Keratinocyte (primary cell): ENCODE measurements at regions not wholly inside any gene's neighbourhood (a gene's known extent, or its start where the extent isn't known, plus 50 kb on each side); places are given as distances from the start of the nearest gene placed in this dataset.

ENCODE experiments used
- DNase-seq: peaks from one replicate; pipeline ENCODE4 v3.0.0-alpha.2; 2011; ENCODE audit warnings: low read depth, missing footprints, low spot score
- FAIRE-seq: peaks from 2 replicates; lab custom pipeline; 2011; peaks lifted over from hg19 to GRCh38; lab: Jason Lieb, UNC
- H2AFZ ChIP-seq: 2 replicates; pipeline ENCODE4 v1.6.0; 2012; ENCODE audit warnings: low read length, control low read depth, inconsistent platforms; ENCODE audit not compliant: control insufficient read depth
- H3K27ac ChIP-seq: 2 replicates; pipeline ENCODE4 v1.5.1; 2011; ENCODE audit warnings: low read length; ENCODE audit not compliant: control insufficient read depth, insufficient read depth
- H3K27me3 ChIP-seq: 3 replicates; pipeline ENCODE4 v1.6.0; 2011; ENCODE audit warnings: low read length; ENCODE audit not compliant: control insufficient read depth, insufficient read depth; ENCODE audit errors: extremely low read depth
- H3K36me3 ChIP-seq, 2 experiments: 2 replicates in 1 of 2; 3 replicates in 1 of 2; pipeline ENCODE4 v1.5.1; 2011; ENCODE audit warnings: low read length in 2 of 2, mild to moderate bottlenecking in 1 of 2; ENCODE audit not compliant: control insufficient read depth in 2 of 2, insufficient read depth in 2 of 2; ENCODE audit errors: extremely low read depth in 1 of 2
- H3K4me1 ChIP-seq: 3 replicates; pipeline ENCODE4 v1.5.1; 2011; ENCODE audit warnings: low read length; ENCODE audit not compliant: control insufficient read depth, insufficient read depth; ENCODE audit errors: extremely low read depth
- H3K4me2 ChIP-seq: 3 replicates; pipeline ENCODE4 v1.6.0; 2011; ENCODE audit warnings: low read depth, low read length; ENCODE audit not compliant: control insufficient read depth, insufficient read depth; ENCODE audit errors: extremely low read depth
- H3K4me3 ChIP-seq, 3 experiments: fragments of 200-600 bp in 1 of 3; sonication (generic) in 1 of 3; 2 replicates in 2 of 3; 3 replicates in 1 of 3; pipeline ENCODE4 v1.5.1; 2011 to 2016; ENCODE audit warnings: low read length in 3 of 3, mild to moderate bottlenecking in 3 of 3, control low read depth in 2 of 3, inconsistent platforms in 1 of 3, low read depth in 1 of 3, mixed read lengths in 1 of 3, mixed run types in 1 of 3, moderate library complexity in 1 of 3; ENCODE audit not compliant: control insufficient read depth in 2 of 3, insufficient read depth in 2 of 3; ENCODE audit errors: extremely low read depth in 1 of 3
- H3K79me2 ChIP-seq: 2 replicates; pipeline ENCODE4 v1.6.0; 2012; ENCODE audit warnings: low read length; ENCODE audit not compliant: control insufficient read depth, insufficient read depth
- H3K9ac ChIP-seq: 3 replicates; pipeline ENCODE4 v1.6.0; 2011; ENCODE audit warnings: low read length; ENCODE audit not compliant: control insufficient read depth, insufficient read depth; ENCODE audit errors: extremely low read depth
- H3K9me1 ChIP-seq: 3 replicates; pipeline ENCODE4 v1.6.0; 2011; ENCODE audit warnings: low read length; ENCODE audit not compliant: control insufficient read depth, insufficient read depth; ENCODE audit errors: extremely low read depth
- H3K9me3 ChIP-seq: 2 replicates; pipeline ENCODE4 v1.5.1; 2012; ENCODE audit warnings: low read depth, low read length; ENCODE audit not compliant: control insufficient read depth
- H4K20me1 ChIP-seq: 3 replicates; pipeline ENCODE4 v1.6.0; 2011; ENCODE audit warnings: low read length; ENCODE audit not compliant: control insufficient read depth, insufficient read depth; ENCODE audit errors: extremely low read depth
- EZH2 ChIP-seq: IDR thresholded peaks from one replicate; pipeline ENCODE4 v1.6.1; 2012; ENCODE audit warnings: inconsistent platforms, mild to moderate bottlenecking, low read length, moderate library complexity
- dilution Hi-C: fragments of 300-500 bp; cut with MboI; formaldehyde crosslinking; loops from one replicate; pipeline ENCODE4 v1.7.0; 2020; ENCODE audit warnings: low sequenced_read_pairs; ENCODE audit not compliant: extremely low pct_ligation_motif_present
- TF ChIP-seq, protein P1 (sequence below), 3 experiments: IDR thresholded peaks in 1 of 3; conservative IDR thresholded peaks in 1 of 3; optimal IDR thresholded peaks in 1 of 3; 2 replicates in 2 of 3; 3 replicates in 1 of 3; pipeline versions ENCODE3 to v1.5.1; 2011; ENCODE audit warnings: low read length in 3 of 3, mild to moderate bottlenecking in 3 of 3, moderate library complexity in 2 of 3, control low read depth in 1 of 3, inconsistent platforms in 1 of 3; ENCODE audit not compliant: insufficient read depth in 2 of 3; ENCODE audit errors: extremely low read depth in 1 of 3

DNA sequence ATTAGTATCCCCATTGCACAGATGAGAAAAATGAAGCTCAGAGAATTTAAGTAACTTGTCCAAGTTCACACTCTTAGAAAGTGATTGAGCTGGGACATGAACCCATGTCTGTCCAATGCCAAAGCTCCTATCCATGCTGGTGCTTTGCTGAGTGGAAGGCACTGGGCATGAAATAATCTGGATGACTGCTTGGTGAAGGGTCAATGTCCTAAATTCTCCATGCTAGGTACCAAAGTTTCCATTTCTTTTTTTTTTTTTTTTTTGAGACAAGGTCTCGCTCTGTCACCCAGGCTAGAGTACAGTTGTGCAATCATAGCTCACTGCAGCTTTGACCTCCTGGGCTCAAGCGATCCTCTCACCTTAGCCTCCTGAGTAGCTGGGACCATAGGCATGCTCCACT, 153.6 kb upstream of the ERCC4 start:
- H3K79me2 ChIP-seq: no peaks in the 10 kb centered on the region
- no peak for DNase-seq
- H3K9me1 ChIP-seq: no peaks in the 10 kb centered on the region
- no peak overlapping the region for H3K27ac ChIP-seq
- H2AFZ ChIP-seq: no peak overlapping the region
- no peaks in the 10 kb centered on the region for H4K20me1 ChIP-seq
- no peak for FAIRE-seq
- no peaks in the 10 kb centered on the region for H3K27me3 ChIP-seq
- H3K4me2 ChIP-seq: no peak overlapping the region
- no peak overlapping the region for H3K4me3 ChIP-seq
- no peak overlapping the region for H3K9ac ChIP-seq
- no peaks in the 10 kb centered on the region for H3K36me3 ChIP-seq
- dilution Hi-C loops: no loop called here
- H3K4me1 ChIP-seq: no peaks in the 10 kb centered on the region
- H3K9me3 ChIP-seq: no peaks in the 10 kb centered on the region
- TF ChIP-seq EZH2: no peak
- TF ChIP-seq, protein P1, sequence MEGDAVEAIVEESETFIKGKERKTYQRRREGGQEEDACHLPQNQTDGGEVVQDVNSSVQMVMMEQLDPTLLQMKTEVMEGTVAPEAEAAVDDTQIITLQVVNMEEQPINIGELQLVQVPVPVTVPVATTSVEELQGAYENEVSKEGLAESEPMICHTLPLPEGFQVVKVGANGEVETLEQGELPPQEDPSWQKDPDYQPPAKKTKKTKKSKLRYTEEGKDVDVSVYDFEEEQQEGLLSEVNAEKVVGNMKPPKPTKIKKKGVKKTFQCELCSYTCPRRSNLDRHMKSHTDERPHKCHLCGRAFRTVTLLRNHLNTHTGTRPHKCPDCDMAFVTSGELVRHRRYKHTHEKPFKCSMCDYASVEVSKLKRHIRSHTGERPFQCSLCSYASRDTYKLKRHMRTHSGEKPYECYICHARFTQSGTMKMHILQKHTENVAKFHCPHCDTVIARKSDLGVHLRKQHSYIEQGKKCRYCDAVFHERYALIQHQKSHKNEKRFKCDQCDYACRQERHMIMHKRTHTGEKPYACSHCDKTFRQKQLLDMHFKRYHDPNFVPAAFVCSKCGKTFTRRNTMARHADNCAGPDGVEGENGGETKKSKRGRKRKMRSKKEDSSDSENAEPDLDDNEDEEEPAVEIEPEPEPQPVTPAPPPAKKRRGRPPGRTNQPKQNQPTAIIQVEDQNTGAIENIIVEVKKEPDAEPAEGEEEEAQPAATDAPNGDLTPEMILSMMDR (optimal IDR thresholded peaks at IDR 0.05 in 1 of 3, IDR thresholded peaks at IDR 0.05 in 1 of 3, conservative IDR thresholded peaks at IDR 0.05 in 1 of 3; ENCODE audit: extremely low read depth in 1 of 3, insufficient read depth in 2 of 3, low read length in 3 of 3): no peak

DNA sequence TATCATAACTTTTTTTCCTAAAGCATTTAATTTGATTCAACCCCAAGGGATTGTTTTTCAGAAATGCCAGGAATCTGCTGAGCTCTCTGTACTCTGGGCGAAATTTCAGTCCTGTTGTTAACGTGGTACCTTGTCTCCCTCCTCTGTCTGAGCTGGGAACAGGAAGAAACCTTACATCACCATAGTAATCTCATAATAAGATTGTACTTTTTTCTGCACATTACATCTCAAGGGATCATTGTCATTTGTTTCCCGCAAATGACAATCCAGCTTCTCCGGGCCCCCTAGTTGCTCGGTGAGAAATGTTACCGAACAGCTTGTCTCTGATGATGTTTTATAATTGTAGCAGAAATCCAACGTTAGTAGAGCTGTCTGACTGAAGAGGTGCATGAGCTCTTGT, 152.7 kb upstream of the ERCC4 start:
- Histone ChIP-seq H3K9me3 (no peaks in the 10 kb centered on the region), H4K20me1 (no peaks in the 10 kb centered on the region), H3K27me3 (no peaks in the 10 kb centered on the region), H3K9me1 (no peaks in the 10 kb centered on the region), H3K4me3 (no peak overlapping the region), H3K36me3 (no peaks in the 10 kb centered on the region), H3K9ac (no peak overlapping the region), H2AFZ (no peak overlapping the region), H3K4me2 (no peak overlapping the region), H3K79me2 (no peaks in the 10 kb centered on the region), H3K27ac (no peak overlapping the region), H3K4me1 (no peaks in the 10 kb centered on the region)
- no peak for TF ChIP-seq EZH2
- TF ChIP-seq, protein P1 (optimal IDR thresholded peaks at IDR 0.05 in 1 of 3, IDR thresholded peaks at IDR 0.05 in 1 of 3, conservative IDR thresholded peaks at IDR 0.05 in 1 of 3; ENCODE audit: extremely low read depth in 1 of 3, insufficient read depth in 2 of 3, low read length in 3 of 3): peak in 1 of 3 experiments; percentile 6
- dilution Hi-C loops: no loop called here
- DNase-seq (no peak), FAIRE-seq (no peak)
